ENCODE measurements at regions not wholly inside any gene's neighbourhood (a gene's known extent, or its start where the extent isn't known, plus 50 kb on each side); places are given as distances from the start of the nearest gene placed in this dataset.
"Not testable (repeated sequence)": the region's sequence is repeated elsewhere in the genome, so short reads cannot be mapped to it uniquely, and the experiment has no call there.

GRCh38 chr5:34189246-34189645 is 146.2 kb upstream of the C1QTNF3 start:
- not testable (repeated sequence) for DNase-seq

- not testable (repeated sequence) for DNase-seq
Observed at GRCh38 chr5:34189752-34190411, 146.9 kb upstream of the C1QTNF3 start.

- DNase-seq = not testable (repeated sequence)
Observed at GRCh38 chr5:34190466-34190865, 147.5 kb upstream of the C1QTNF3 start.

GRCh38 chr5:34191279-34191744 is 148.3 kb upstream of the C1QTNF3 start:
- DNase-seq = not testable (repeated sequence)

GRCh38 chr5:34192064-34192922 is 149.3 kb upstream of the C1QTNF3 start:
- DNase-seq = peak; percentile 88

- DNase-seq = not testable (repeated sequence)
Observed at GRCh38 chr5:34192923-34193262, 149.9 kb upstream of the C1QTNF3 start.

- not testable (repeated sequence) for DNase-seq
Observed at GRCh38 chr5:34193297-34193696, 150.3 kb upstream of the C1QTNF3 start.

GRCh38 chr5:34193804-34194203 is 150.8 kb upstream of the C1QTNF3 start:
- DNase-seq = not testable (repeated sequence)

GRCh38 chr5:34196091-34196490 is 153.1 kb upstream of the C1QTNF3 start:
- DNase-seq = not testable (repeated sequence)

- not testable (repeated sequence) for DNase-seq
Observed at GRCh38 chr5:34205347-34205746, 162.3 kb upstream of the C1QTNF3 start.

GRCh38 chr5:34217386-34217785 is 174.4 kb upstream of the C1QTNF3 start:
- DNase-seq = not testable (repeated sequence)

GRCh38 chr5:34221329-34222073 is 178.5 kb upstream of the C1QTNF3 start:
- not testable (repeated sequence) for DNase-seq

GRCh38 chr5:34223158-34223557 is 180.1 kb upstream of the C1QTNF3 start:
- not testable (repeated sequence) for DNase-seq

GRCh38 chr5:34230402-34230801 is 187.4 kb upstream of the C1QTNF3 start:
- not testable (repeated sequence) for DNase-seq

- DNase-seq = not testable (repeated sequence)
Observed at GRCh38 chr5:34243802-34244201, 200.8 kb upstream of the C1QTNF3 start.

- DNase-seq = peak; percentile 34
Observed at GRCh38 chr5:34244281-34245031, 201.4 kb upstream of the C1QTNF3 start.

GRCh38 chr5:34245032-34245394 is 202.0 kb upstream of the C1QTNF3 start:
- not testable (repeated sequence) for DNase-seq

GRCh38 chr5:34245813-34246212 is 202.8 kb upstream of the C1QTNF3 start:
- DNase-seq = not testable (repeated sequence)

- DNase-seq = not testable (repeated sequence)
Observed at GRCh38 chr5:34258598-34258997, 215.6 kb upstream of the C1QTNF3 start.

GRCh38 chr5:34261020-34261419 is 218.0 kb upstream of the C1QTNF3 start:
- DNase-seq = not testable (repeated sequence)

- DNase-seq = not testable (repeated sequence)
Observed at GRCh38 chr5:34266151-34266550, 223.1 kb upstream of the C1QTNF3 start.
